IMR-90 (cell line): ENCODE measurements at regions not wholly inside any gene's neighbourhood (a gene's known extent, or its start where the extent isn't known, plus 50 kb on each side); places are given as distances from the start of the nearest gene placed in this dataset.

Source experiments
- ATAC-seq: fragments of 200-7000 bp; cut with Tn5 transposase; 2 replicates; pipeline ENCODE4 v1.9.1; 2020; ENCODE audit warnings: low read depth, mild to moderate bottlenecking, moderate library complexity
- BruUV-seq: library from RNA; stranded (reverse); fragments of 400-500 nt; replicated peaks from 2 replicates; lab custom pipeline; 2021; lab: Mats Ljungman, UMichigan
- CTCF ChIA-PET: fragments of 300-600 bp; formaldehyde crosslinking; extraction: SDS; loops from one replicate; lab custom pipeline; 2021; ENCODE audit warnings: antibody characterized with exemption; lab: Yijun Ruan, JAX
- POLR2A ChIA-PET: fragments of 300-600 bp; sonication (Branson Sonifier 250); formaldehyde crosslinking; loops from one replicate; lab custom pipeline; 2022; ENCODE audit warnings: antibody characterized with exemption; ENCODE audit not compliant: unreplicated experiment; lab: Charles Lee
- DNase-seq: peaks from one replicate; pipeline ENCODE4 v3.0.0; 2013
- H2AFZ ChIP-seq: replicated peaks from 2 replicates; pipeline ENCODE3; 2013; ENCODE audit warnings: low read length, mild to moderate bottlenecking; ENCODE audit not compliant: poor library complexity
- H2AK5ac ChIP-seq: 2 replicates; pipeline ENCODE4 v1.6.1; 2013; ENCODE audit warnings: low read depth, low read length, inconsistent platforms
- H2AK9ac ChIP-seq: replicated peaks from 2 replicates; pipeline ENCODE3; 2013; ENCODE audit warnings: mild to moderate bottlenecking, low read depth, low read length, moderate library complexity; ENCODE audit not compliant: poor library complexity
- H2BK120ac ChIP-seq: 2 replicates; pipeline ENCODE4 v1.6.1; 2013; ENCODE audit warnings: low read depth, low read length, inconsistent platforms
- H2BK15ac ChIP-seq: 3 replicates; pipeline ENCODE4 v1.6.1; 2013; ENCODE audit warnings: low read depth, low read length, inconsistent platforms
- H2BK20ac ChIP-seq: 2 replicates; pipeline ENCODE4 v1.6.1; 2013; ENCODE audit warnings: low read depth, mild to moderate bottlenecking, inconsistent platforms, low read length, moderate library complexity
- H2BK5ac ChIP-seq: 2 replicates; pipeline ENCODE4 v1.6.1; 2013; ENCODE audit warnings: mild to moderate bottlenecking, low read depth, low read length, inconsistent platforms; ENCODE audit not compliant: poor library complexity, severe bottlenecking
- H3K14ac ChIP-seq: replicated peaks from 2 replicates; pipeline ENCODE4 v1.6.1; 2013; ENCODE audit warnings: low read depth, low read length, inconsistent platforms
- H3K18ac ChIP-seq: 2 replicates; pipeline ENCODE4 v1.6.1; 2013; ENCODE audit warnings: low read depth, low read length, control low read depth
- H3K23ac ChIP-seq: 2 replicates; pipeline ENCODE4 v1.6.1; 2013; ENCODE audit warnings: low read depth, low read length, inconsistent platforms
- H3K27ac ChIP-seq: 2 replicates; pipeline ENCODE4 v1.5.1; 2013; ENCODE audit warnings: mild to moderate bottlenecking, control low read depth, low read length; ENCODE audit not compliant: insufficient read depth
- H3K27me3 ChIP-seq: 2 replicates; pipeline ENCODE4 v1.6.1; 2013; ENCODE audit warnings: low read length; ENCODE audit not compliant: control insufficient read depth, insufficient read depth
- H3K36me3 ChIP-seq: 2 replicates; pipeline ENCODE4 v1.6.1; 2013; ENCODE audit warnings: low read length, mixed read lengths; ENCODE audit not compliant: control insufficient read depth, insufficient read depth
- H3K4ac ChIP-seq: 2 replicates; pipeline ENCODE4 v1.6.1; 2013; ENCODE audit warnings: low read depth, low read length, inconsistent platforms
- H3K4me1 ChIP-seq: 2 replicates; pipeline ENCODE4 v1.6.1; 2013; ENCODE audit warnings: low read length, mixed read lengths; ENCODE audit not compliant: control insufficient read depth, insufficient read depth
- H3K4me2 ChIP-seq: 2 replicates; pipeline ENCODE4 v1.6.1; 2013; ENCODE audit warnings: low read depth, mild to moderate bottlenecking, control low read depth, low read length, moderate library complexity
- H3K4me3 ChIP-seq: 2 replicates; pipeline ENCODE4 v1.5.1; 2013; ENCODE audit warnings: low read depth, mild to moderate bottlenecking, control low read depth, low read length, moderate library complexity; ENCODE audit not compliant: insufficient read depth
- H3K56ac ChIP-seq: 2 replicates; pipeline ENCODE4 v1.6.1; 2013; ENCODE audit warnings: low read length, inconsistent platforms; ENCODE audit not compliant: insufficient read depth; ENCODE audit errors: extremely low read depth
- H3K79me1 ChIP-seq, 2 experiments: 2 replicates each; pipeline ENCODE4 v1.6.1; 2013; ENCODE audit warnings: low read length in 2 of 2, inconsistent platforms in 1 of 2, low read depth in 1 of 2
- H3K9ac ChIP-seq: 2 replicates; pipeline ENCODE4 v1.6.1; 2013; ENCODE audit warnings: low read depth, low read length, control low read depth
- H3K9me1 ChIP-seq: 2 replicates; pipeline ENCODE4 v1.6.1; 2013; ENCODE audit warnings: low read length, inconsistent platforms; ENCODE audit not compliant: insufficient read depth
- H3K9me3 ChIP-seq: 2 replicates; pipeline ENCODE4 v1.6.1; 2013; ENCODE audit warnings: low read length; ENCODE audit not compliant: control insufficient read depth, insufficient read depth
- H4K20me1 ChIP-seq: 2 replicates; pipeline ENCODE4 v1.6.1; 2013; ENCODE audit warnings: low read length, inconsistent platforms; ENCODE audit not compliant: insufficient read depth
- H4K5ac ChIP-seq: 2 replicates; pipeline ENCODE4 v1.6.1; 2013; ENCODE audit warnings: mild to moderate bottlenecking, low read depth, low read length, control low read depth
- H4K8ac ChIP-seq, 2 experiments: 2 replicates each; pipeline ENCODE4 v1.6.1; 2013; ENCODE audit warnings: low read depth in 2 of 2, low read length in 2 of 2, control low read depth in 1 of 2, inconsistent platforms in 1 of 2
- H4K91ac ChIP-seq: 2 replicates; pipeline ENCODE4 v1.6.1; 2013; ENCODE audit warnings: low read depth, low read length, inconsistent platforms; ENCODE audit not compliant: insufficient read depth
- BHLHE40 ChIP-seq: fragments of 150-350 bp; IDR thresholded peaks from 2 replicates; pipeline ENCODE4 v1.6.1; 2016; ENCODE audit warnings: mild to moderate bottlenecking, low read depth, low read length
- CEBPB ChIP-seq: IDR thresholded peaks from 2 replicates; pipeline ENCODE4 v1.6.1; 2012; ENCODE audit warnings: low read depth, low read length, improper control_type of control experiment
- CHD1 ChIP-seq: IDR thresholded peaks from 2 replicates; pipeline ENCODE4 v1.6.1; 2012; ENCODE audit warnings: low read depth, low read length, improper control_type of control experiment
- FOS ChIP-seq: fragments of 150-350 bp; IDR thresholded peaks from 2 replicates; pipeline ENCODE4 v1.6.1; 2016; ENCODE audit warnings: low read depth, low read length
- MAFK ChIP-seq: IDR thresholded peaks from 2 replicates; pipeline ENCODE4 v1.6.1; 2012; ENCODE audit warnings: low read depth, low read length, improper control_type of control experiment
- MAZ ChIP-seq: IDR thresholded peaks from 2 replicates; pipeline ENCODE4 v1.6.1; 2012; ENCODE audit warnings: low read depth, mild to moderate bottlenecking, low read length, improper control_type of control experiment, moderate library complexity, borderline replicate concordance
- MXI1 ChIP-seq: IDR thresholded peaks from 2 replicates; pipeline ENCODE4 v1.6.1; 2012; ENCODE audit warnings: low read depth, mild to moderate bottlenecking, low read length, moderate library complexity, borderline replicate concordance
- NFE2L2 ChIP-seq: fragments of 150-350 bp; IDR thresholded peaks from 2 replicates; pipeline ENCODE4 v1.6.1; 2016; ENCODE audit warnings: low read depth, mild to moderate bottlenecking, low read length
- POLR2A ChIP-seq: IDR thresholded peaks from 2 replicates; pipeline ENCODE4 v1.6.1; 2012; ENCODE audit warnings: mild to moderate bottlenecking, low read depth, low read length
- RAD21 ChIP-seq: IDR thresholded peaks from 2 replicates; pipeline ENCODE4 v1.6.1; 2012; ENCODE audit warnings: low read length, improper control_type of control experiment
- RCOR1 ChIP-seq: IDR thresholded peaks from 2 replicates; pipeline ENCODE4 v1.6.1; 2012; ENCODE audit warnings: mild to moderate bottlenecking, low read length, improper control_type of control experiment; ENCODE audit not compliant: insufficient replicate concordance
- RFX5 ChIP-seq: IDR thresholded peaks from 2 replicates; pipeline ENCODE4 v1.8.0; 2012; ENCODE audit warnings: low read depth, mild to moderate bottlenecking, low read length, moderate library complexity
- SMC3 ChIP-seq: fragments of 150-350 bp; IDR thresholded peaks from 2 replicates; pipeline ENCODE4 v1.6.1; 2016; ENCODE audit warnings: low read depth, mild to moderate bottlenecking, antibody characterized with exemption, low read length, moderate library complexity
- USF2 ChIP-seq: fragments of 150-350 bp; IDR thresholded peaks from 2 replicates; pipeline ENCODE4 v1.6.1; 2017; ENCODE audit warnings: mild to moderate bottlenecking, antibody characterized with exemption, low read length, low read depth
- WGBS, 2 experiments: methylation state at CpG; one replicate each; pipeline versions ENCODE4 v1.1.5 to v1.1.7; 2013; ENCODE audit warnings: missing lambda C conversion rate in 2 of 2; ENCODE audit not compliant: insufficient read length in 1 of 2; ENCODE audit errors: extremely low coverage in 2 of 2; 5-methylcytosine and 5-hydroxymethylcytosine counted together
- dilution Hi-C: fragments of 300-500 bp; cut with HindIII; formaldehyde crosslinking; loops from one replicate; pipeline ENCODE4 v1.14.3; 2018; ENCODE audit warnings: low sequenced_read_pairs; ENCODE audit not compliant: unreplicated experiment
- in situ Hi-C: fragments of 300-500 bp; cut with MboI; formaldehyde crosslinking; loops from 3 replicates; pipeline ENCODE4 v1.14.3; 2019; ENCODE audit warnings: low sequenced_read_pairs, inconsistent platforms, mixed read lengths
- intact Hi-C: fragments of 100-400 bp; cut with micrococcal nuclease; formaldehyde crosslinking; loops from 2 replicates; pipeline ENCODE4 v1.10.0; 2022
- TF ChIP-seq, protein P1 (sequence below): conservative IDR thresholded peaks from 2 replicates; pipeline ENCODE4 v1.5.1; 2012; ENCODE audit warnings: mild to moderate bottlenecking, low read depth, low read length, improper control_type of control experiment
- TF ChIP-seq, protein P2 (sequence below): fragments of 150-350 bp; IDR thresholded peaks from 2 replicates; pipeline ENCODE4 v1.6.1; 2016; ENCODE audit warnings: low read depth, mild to moderate bottlenecking, low read length, moderate library complexity, borderline replicate concordance

GRCh38 chr12:89856431-89856830 is 147.8 kb upstream of the ATP2B1 start:
- Histone ChIP-seq H3K4me3 (no peak overlapping the region), H3K18ac (no peak overlapping the region), H4K5ac (no peak overlapping the region), H3K4ac (no peak overlapping the region), H3K79me1 (no peaks in the 10 kb centered on the region), H2BK20ac (no peak overlapping the region), H3K9ac (no peak overlapping the region), H2AK9ac (no peak overlapping the region), H3K14ac (no peak overlapping the region), H4K8ac (no peak overlapping the region; a peak in 1 of 4 replicates), H3K4me1 (0 out of 2 replicates have a peak, but pooled peaks cover 2% of the 10 kb centered on the region), H3K36me3 (no peaks in the 10 kb centered on the region), H3K9me1 (no peaks in the 10 kb centered on the region), H3K56ac (no peak overlapping the region), H3K4me2 (no peak overlapping the region), H2BK120ac (no peak overlapping the region), H2AK5ac (no peak overlapping the region), H2BK15ac (no peak overlapping the region), H4K91ac (no peak overlapping the region), H3K9me3 (no peaks in the 10 kb centered on the region), H2AFZ (no peak overlapping the region), H3K27me3 (no peaks in the 10 kb centered on the region), H4K20me1 (no peaks in the 10 kb centered on the region), H3K27ac (no peak overlapping the region), H2BK5ac (no peak overlapping the region), H3K23ac (no peak overlapping the region)
- DNase-seq (peak; percentile 72), ATAC-seq (no peak)
- POLR2A ChIA-PET, result no interaction called here
- no CpG with 5 or more reads among the region's 1 CpG for WGBS, 2 experiments
- TF ChIP-seq CHD1 (no peak), RAD21 (no peak), CEBPB (no peak), MXI1 (no peak), FOS (no peak), SMC3 (no peak), BHLHE40 (no peak), NFE2L2 (no peak), USF2 (no peak), MAFK (no peak), POLR2A (no peak), RCOR1 (no peak), MAZ (no peak), RFX5 (no peak)
- TF ChIP-seq, protein P1, sequence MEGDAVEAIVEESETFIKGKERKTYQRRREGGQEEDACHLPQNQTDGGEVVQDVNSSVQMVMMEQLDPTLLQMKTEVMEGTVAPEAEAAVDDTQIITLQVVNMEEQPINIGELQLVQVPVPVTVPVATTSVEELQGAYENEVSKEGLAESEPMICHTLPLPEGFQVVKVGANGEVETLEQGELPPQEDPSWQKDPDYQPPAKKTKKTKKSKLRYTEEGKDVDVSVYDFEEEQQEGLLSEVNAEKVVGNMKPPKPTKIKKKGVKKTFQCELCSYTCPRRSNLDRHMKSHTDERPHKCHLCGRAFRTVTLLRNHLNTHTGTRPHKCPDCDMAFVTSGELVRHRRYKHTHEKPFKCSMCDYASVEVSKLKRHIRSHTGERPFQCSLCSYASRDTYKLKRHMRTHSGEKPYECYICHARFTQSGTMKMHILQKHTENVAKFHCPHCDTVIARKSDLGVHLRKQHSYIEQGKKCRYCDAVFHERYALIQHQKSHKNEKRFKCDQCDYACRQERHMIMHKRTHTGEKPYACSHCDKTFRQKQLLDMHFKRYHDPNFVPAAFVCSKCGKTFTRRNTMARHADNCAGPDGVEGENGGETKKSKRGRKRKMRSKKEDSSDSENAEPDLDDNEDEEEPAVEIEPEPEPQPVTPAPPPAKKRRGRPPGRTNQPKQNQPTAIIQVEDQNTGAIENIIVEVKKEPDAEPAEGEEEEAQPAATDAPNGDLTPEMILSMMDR, result no peak
- TF ChIP-seq, protein P2, sequence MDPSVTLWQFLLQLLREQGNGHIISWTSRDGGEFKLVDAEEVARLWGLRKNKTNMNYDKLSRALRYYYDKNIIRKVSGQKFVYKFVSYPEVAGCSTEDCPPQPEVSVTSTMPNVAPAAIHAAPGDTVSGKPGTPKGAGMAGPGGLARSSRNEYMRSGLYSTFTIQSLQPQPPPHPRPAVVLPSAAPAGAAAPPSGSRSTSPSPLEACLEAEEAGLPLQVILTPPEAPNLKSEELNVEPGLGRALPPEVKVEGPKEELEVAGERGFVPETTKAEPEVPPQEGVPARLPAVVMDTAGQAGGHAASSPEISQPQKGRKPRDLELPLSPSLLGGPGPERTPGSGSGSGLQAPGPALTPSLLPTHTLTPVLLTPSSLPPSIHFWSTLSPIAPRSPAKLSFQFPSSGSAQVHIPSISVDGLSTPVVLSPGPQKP, result no peak
- BruUV-seq, result no TSS peak
- dilution Hi-C loops (no loop called here), in situ Hi-C loops (no loop called here), intact Hi-C loops (no loop called here)
- CTCF ChIA-PET, result interaction anchor here (1.2 to 2.2 kb wide), 2 partner anchors 11 to 15 kb away, joined by 3 to 5 read pairs; no protein-coding TSS in a partner anchor
